SH-SY5Y (cell line): ENCODE measurements at regions not wholly inside any gene's neighbourhood (a gene's known extent, or its start where the extent isn't known, plus 50 kb on each side); places are given as distances from the start of the nearest gene placed in this dataset.

Source experiments
- GATA2 ChIP-seq: IDR thresholded peaks from 2 replicates; pipeline ENCODE4 v1.6.1; 2011; ENCODE audit warnings: mild to moderate bottlenecking, low read depth, low read length
- GATA3 ChIP-seq: IDR thresholded peaks from 2 replicates; pipeline ENCODE4 v1.6.1; 2011; ENCODE audit warnings: low read depth, mild to moderate bottlenecking, low read length, moderate library complexity

DNA sequence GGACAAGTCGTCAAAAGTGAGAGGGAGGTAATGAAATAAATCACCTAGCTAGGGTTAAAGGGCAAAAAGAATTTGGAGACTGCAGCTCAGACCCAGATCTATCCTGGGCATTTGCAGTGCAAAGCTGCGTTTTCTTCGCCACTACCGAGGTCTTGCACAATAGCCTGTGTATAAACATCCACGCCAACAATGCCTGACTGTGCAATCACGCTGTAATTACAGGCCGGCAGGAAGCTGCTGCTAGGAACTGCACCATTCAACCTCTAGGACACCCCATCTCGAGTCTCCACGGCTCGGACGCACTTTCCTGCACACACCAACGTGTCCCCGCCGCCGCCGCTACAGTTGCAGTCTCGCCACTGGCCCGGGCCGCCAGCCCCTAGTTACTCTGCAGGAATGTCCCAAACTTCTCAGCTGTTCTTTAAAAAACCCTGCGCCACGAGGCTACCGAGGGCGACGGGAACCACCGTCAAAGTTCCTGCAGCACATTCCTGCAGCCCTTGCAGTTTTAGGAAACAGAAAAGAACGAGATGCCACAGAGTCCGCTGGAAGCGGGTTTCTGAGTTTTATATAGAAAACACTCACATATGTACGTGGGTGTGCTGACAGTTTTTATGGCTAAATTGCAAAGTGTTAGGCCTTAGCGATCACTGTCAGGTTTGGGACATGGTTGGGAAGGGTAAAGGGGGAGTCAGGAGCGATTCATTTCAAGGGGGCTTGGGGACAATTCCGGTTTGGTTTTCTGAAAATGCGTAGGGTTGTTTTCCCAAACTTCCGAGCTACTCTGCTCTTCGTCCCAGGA lies 65.6 kb upstream of the PTGR2 start:
- peak; percentile 13; the same call in 1 of the 2 replicates for TF ChIP-seq GATA3
- TF ChIP-seq GATA2 = no peak; the same call in 1 of the 2 replicates
